Calu3 (cell line): ENCODE measurements at regions not wholly inside any gene's neighbourhood (a gene's known extent, or its start where the extent isn't known, plus 50 kb on each side); places are given as distances from the start of the nearest gene placed in this dataset.
"Not testable (repeated sequence)": the region's sequence is repeated elsewhere in the genome, so short reads cannot be mapped to it uniquely, and the experiment has no call there.

ENCODE experiments used
- BruUV-seq: library from RNA; stranded (reverse); fragments of 400-500 nt; replicated peaks from 2 replicates; lab custom pipeline; 2021; lab: Mats Ljungman, UMichigan
- CTCF ChIA-PET: fragments of 300-600 bp; sonication (Branson Sonifier 250); formaldehyde crosslinking; loops from one replicate; lab custom pipeline; 2022; ENCODE audit warnings: antibody characterized with exemption; lab: Charles Lee
- DNase-seq: peaks from one replicate; pipeline ENCODE4 v3.0.0; 2022
- H3K27ac Mint-ChIP-seq: one replicate; pipeline ENCODE4 v1.8.0; 2022; ENCODE audit warnings: mixed read lengths; ENCODE audit not compliant: unreplicated experiment
- H3K27me3 Mint-ChIP-seq: one replicate; pipeline ENCODE4 v1.8.0; 2022; ENCODE audit warnings: mixed read lengths; ENCODE audit not compliant: unreplicated experiment
- H3K36me3 Mint-ChIP-seq: one replicate; pipeline ENCODE4 v1.8.0; 2022; ENCODE audit warnings: mild to moderate bottlenecking, moderate library complexity, mixed read lengths; ENCODE audit not compliant: insufficient read depth, unreplicated experiment
- H3K4me1 Mint-ChIP-seq: one replicate; pipeline ENCODE4 v1.8.0; 2022; ENCODE audit warnings: mild to moderate bottlenecking, low read depth, mixed read lengths; ENCODE audit not compliant: unreplicated experiment
- H3K4me3 Mint-ChIP-seq: one replicate; pipeline ENCODE4 v1.8.0; 2022; ENCODE audit warnings: mild to moderate bottlenecking, low read depth, moderate library complexity, mixed read lengths; ENCODE audit not compliant: unreplicated experiment
- H3K9me3 Mint-ChIP-seq: one replicate; pipeline ENCODE4 v1.8.0; 2022; ENCODE audit warnings: low read depth, mixed read lengths; ENCODE audit not compliant: unreplicated experiment
- CTCF ChIP-seq: fragments of 200-600 bp; IDR thresholded peaks from one replicate; pipeline ENCODE4 v1.8.0; 2022; ENCODE audit warnings: antibody characterized with exemption; ENCODE audit not compliant: unreplicated experiment
- intact Hi-C: fragments of 100-400 bp; cut with micrococcal nuclease; formaldehyde crosslinking; loops from one replicate; pipeline ENCODE4 v1.10.0; 2022; ENCODE audit not compliant: unreplicated experiment

- intact Hi-C loops, result no loop called here
- no peaks in the 10 kb centered on the region for H3K27me3 Mint-ChIP-seq
- H3K4me3 Mint-ChIP-seq, result no peak overlapping the region
- H3K36me3 Mint-ChIP-seq, result no peaks in the 10 kb centered on the region
- TF ChIP-seq CTCF, result no peak
- CTCF ChIA-PET, result no interaction called here
- peaks cover 8% of the 10 kb centered on the region for H3K9me3 Mint-ChIP-seq
- DNase-seq, result no peak
- no peaks in the 10 kb centered on the region for H3K4me1 Mint-ChIP-seq
- no peak overlapping the region for H3K27ac Mint-ChIP-seq
- BruUV-seq, result no TSS peak
Measured at GRCh38 chr5:25241981-25242380, 597.2 kb upstream of the CDH10 start.

DNA sequence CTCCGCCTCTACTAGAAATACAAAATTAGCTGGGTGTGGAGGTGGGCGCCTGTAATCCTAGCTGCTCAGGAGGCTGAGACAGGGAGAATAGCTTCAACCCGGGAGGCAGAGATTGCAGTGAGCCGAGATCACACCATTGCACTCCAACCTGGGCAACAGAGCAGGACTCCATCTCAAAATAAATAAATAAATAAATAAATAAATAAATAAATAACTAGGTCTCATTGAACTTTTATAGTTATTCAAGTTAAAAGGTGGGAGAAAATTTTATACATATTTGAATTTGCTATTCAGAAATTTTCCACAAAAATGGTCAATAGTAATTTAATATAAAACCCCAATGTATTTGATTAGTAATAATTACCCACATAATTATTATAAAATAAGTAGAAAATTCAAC is 593.9 kb upstream of the CDH10 start:
- H3K9me3 Mint-ChIP-seq, DNase-seq, H3K27ac Mint-ChIP-seq, intact Hi-C loops, H3K4me3 Mint-ChIP-seq, BruUV-seq, CTCF ChIA-PET, H3K4me1 Mint-ChIP-seq, H3K36me3 Mint-ChIP-seq, H3K27me3 Mint-ChIP-seq: not testable (repeated sequence)

- no peak overlapping the region for H3K27ac Mint-ChIP-seq
- intact Hi-C loops, result no loop called here
- no peak for TF ChIP-seq CTCF
- no peaks in the 10 kb centered on the region for H3K4me1 Mint-ChIP-seq
- no peak for DNase-seq
- H3K4me3 Mint-ChIP-seq, result no peak overlapping the region
- BruUV-seq, result no TSS peak
- H3K9me3 Mint-ChIP-seq, result no peaks in the 10 kb centered on the region
- no peaks in the 10 kb centered on the region for H3K36me3 Mint-ChIP-seq
- CTCF ChIA-PET, result no interaction called here
- H3K27me3 Mint-ChIP-seq, result no peaks in the 10 kb centered on the region
Measured at GRCh38 chr5:25224316-25224982, 579.7 kb upstream of the CDH10 start.

DNA sequence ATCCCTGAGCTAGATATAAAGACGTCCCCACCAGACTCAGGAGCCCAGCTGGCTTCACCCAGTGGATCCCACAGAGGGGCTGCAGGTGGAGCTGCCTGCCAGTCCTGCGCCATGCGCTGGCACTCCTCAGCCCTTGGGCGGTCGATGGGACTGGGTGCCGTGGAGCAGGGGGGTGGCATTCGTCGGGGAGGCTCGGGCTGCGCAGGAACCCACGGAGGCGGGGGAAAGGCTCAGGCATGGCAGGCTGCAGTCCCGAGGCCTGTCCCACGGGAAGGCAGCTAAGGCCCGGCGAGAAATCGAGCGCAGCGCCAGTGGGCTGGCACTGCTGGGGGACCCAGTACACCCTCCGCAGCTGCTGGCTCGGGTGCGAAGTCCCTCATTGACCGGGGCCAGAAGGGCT is 555.1 kb upstream of the CDH10 start:
- CTCF ChIA-PET, BruUV-seq, H3K36me3 Mint-ChIP-seq, DNase-seq, intact Hi-C loops, H3K27me3 Mint-ChIP-seq, H3K4me1 Mint-ChIP-seq, H3K4me3 Mint-ChIP-seq, H3K27ac Mint-ChIP-seq: not testable (repeated sequence)
- peaks cover 11% of the 10 kb centered on the region for H3K9me3 Mint-ChIP-seq

GRCh38 chr5:25190521-25191000 is 545.8 kb upstream of the CDH10 start:
- CTCF ChIA-PET, result no interaction called here
- Mint-ChIP-seq H3K36me3 (no peaks in the 10 kb centered on the region), H3K9me3 (peaks cover 4% of the 10 kb centered on the region), H3K27me3 (no peaks in the 10 kb centered on the region), H3K27ac (no peak overlapping the region), H3K4me1 (no peaks in the 10 kb centered on the region), H3K4me3 (no peak overlapping the region)
- no TSS peak for BruUV-seq
- no peak for DNase-seq
- TF ChIP-seq CTCF, result no peak
- intact Hi-C loops, result no loop called here
